ENCODE measurements at regions not wholly inside any gene's neighbourhood (a gene's known extent, or its start where the extent isn't known, plus 50 kb on each side); places are given as distances from the start of the nearest gene placed in this dataset.

DNA sequence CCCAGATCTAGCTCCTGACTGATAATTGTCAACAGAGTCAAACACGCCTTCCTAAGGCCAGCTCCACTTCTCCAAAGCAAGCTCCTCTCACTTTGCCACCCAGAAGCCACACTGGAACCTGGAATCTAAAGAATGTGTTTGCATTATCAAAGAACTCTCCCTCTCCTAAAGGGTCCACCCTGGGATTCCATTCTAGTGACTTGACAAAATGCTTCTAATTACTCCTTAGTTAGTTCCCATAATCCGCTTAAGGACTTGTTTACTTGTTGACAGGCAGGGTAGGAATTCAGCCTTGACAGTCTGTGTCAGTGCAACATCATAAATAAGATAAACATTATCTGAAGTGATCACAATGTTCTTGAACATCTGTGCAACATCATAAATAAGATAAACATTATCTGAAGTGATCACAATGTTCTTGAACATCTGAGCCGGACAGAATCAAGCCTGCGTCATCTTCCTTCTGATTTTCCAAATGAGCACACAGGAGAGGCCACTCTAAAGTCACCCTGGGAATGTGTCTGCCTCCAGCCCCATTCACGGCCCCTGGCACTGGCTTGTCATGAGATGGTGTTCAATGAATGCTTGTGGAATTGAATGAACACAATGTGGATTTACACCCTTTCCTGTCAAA is 512.1 kb downstream of the IRS2 start:
- no peaks in the 10 kb centered on the region for H3K27me3 ChIP-seq
- no peak overlapping the region for H3K4me3 ChIP-seq
- peak; percentile 22 for DNase-seq
- TF ChIP-seq, protein P1, sequence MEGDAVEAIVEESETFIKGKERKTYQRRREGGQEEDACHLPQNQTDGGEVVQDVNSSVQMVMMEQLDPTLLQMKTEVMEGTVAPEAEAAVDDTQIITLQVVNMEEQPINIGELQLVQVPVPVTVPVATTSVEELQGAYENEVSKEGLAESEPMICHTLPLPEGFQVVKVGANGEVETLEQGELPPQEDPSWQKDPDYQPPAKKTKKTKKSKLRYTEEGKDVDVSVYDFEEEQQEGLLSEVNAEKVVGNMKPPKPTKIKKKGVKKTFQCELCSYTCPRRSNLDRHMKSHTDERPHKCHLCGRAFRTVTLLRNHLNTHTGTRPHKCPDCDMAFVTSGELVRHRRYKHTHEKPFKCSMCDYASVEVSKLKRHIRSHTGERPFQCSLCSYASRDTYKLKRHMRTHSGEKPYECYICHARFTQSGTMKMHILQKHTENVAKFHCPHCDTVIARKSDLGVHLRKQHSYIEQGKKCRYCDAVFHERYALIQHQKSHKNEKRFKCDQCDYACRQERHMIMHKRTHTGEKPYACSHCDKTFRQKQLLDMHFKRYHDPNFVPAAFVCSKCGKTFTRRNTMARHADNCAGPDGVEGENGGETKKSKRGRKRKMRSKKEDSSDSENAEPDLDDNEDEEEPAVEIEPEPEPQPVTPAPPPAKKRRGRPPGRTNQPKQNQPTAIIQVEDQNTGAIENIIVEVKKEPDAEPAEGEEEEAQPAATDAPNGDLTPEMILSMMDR (IDR thresholded peaks at IDR 0.05): no peak
- TF ChIP-seq POLR2A (IDR thresholded peaks at IDR 0.05): no peak
- intact Hi-C loops (cut with DNase I; ENCODE audit: low total_unique reads): no loop called here
- no peaks in the 10 kb centered on the region for H3K36me3 ChIP-seq (ENCODE audit: low read depth, missing control alignments)
- peaks cover 5% of the 10 kb centered on the region for H3K4me1 ChIP-seq
- H3K9me3 ChIP-seq: no peaks in the 10 kb centered on the region
- 43 to 53% methylated on average over 5 of the region's 5 CpGs for WGBS, 2 donors
- H3K27ac ChIP-seq: no peak overlapping the region

DNA sequence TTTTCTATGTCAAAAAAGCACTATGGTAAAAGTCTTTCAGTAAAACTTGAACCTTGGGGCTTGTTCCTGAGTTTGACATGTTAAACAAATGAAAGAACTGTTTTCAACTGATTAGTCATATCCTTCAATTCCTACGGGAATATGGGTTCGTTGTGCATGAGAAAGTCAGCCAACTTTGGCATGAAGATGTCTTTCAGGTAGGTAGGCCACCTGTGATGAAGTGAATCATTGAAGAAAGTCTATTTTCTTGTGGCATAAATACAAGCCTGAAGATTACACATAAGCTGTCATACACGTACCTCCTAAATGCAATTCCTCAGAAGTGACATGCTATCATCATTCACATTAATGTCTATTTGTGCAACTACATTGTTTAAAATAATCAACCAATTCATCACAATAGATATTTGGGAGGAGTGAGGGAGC is 513.0 kb downstream of the IRS2 start:
- WGBS, 2 donors: 69 to 89% methylated on average over 3 of the region's 3 CpGs
- Histone ChIP-seq H3K36me3 (ENCODE audit: low read depth, missing control alignments) (no peaks in the 10 kb centered on the region), H3K27me3 (no peaks in the 10 kb centered on the region), H3K27ac (no peak overlapping the region), H3K4me1 (peaks cover 5% of the 10 kb centered on the region), H3K9me3 (no peaks in the 10 kb centered on the region), H3K4me3 (no peak overlapping the region)
- no peak for DNase-seq
- intact Hi-C loops (cut with DNase I; ENCODE audit: low total_unique reads): no loop called here
- TF ChIP-seq, protein P1 (IDR thresholded peaks at IDR 0.05): no peak
- no peak for TF ChIP-seq POLR2A (IDR thresholded peaks at IDR 0.05)

DNA sequence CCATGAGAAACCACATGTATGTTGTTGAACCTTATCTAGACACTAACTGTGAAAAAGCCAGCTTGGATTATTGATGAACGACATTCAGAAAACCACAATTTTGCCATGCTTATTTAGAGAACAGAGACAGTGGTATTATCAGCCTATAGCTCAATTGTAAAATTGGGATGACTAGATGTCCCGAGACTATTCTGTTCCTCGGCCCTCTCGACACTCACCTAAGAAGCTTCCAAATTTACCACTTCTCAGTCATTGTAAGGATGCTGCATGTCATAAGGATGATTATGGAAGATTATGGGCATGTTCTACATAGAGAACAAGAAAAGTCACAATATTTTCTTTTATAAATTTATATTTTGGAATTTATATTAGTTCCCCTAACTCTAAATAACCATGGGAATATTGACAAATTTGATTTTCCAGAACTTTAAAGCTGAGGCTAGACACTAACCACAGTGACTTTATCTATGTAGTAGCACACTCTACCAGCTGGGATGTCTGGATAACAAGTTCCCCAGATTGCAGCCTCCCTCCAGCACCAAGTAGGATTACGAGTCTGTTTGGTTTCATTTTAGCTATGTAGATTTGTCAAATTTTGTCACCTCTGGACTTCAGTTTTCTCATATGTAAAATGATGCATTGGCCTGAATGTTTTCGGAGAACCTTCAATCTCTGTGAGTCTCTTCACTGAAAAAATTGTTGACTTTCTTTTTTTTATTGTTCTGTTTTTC is 513.6 kb downstream of the IRS2 start:
- Histone ChIP-seq H3K36me3 (ENCODE audit: low read depth, missing control alignments) (no peaks in the 10 kb centered on the region), H3K9me3 (no peaks in the 10 kb centered on the region), H3K4me3 (no peak overlapping the region), H3K4me1 (peaks cover 5% of the 10 kb centered on the region), H3K27ac (no peak overlapping the region), H3K27me3 (no peaks in the 10 kb centered on the region)
- DNase-seq: no peak
- intact Hi-C loops (cut with DNase I; ENCODE audit: low total_unique reads): no loop called here
- no peak for TF ChIP-seq POLR2A (IDR thresholded peaks at IDR 0.05)
- TF ChIP-seq, protein P1 (IDR thresholded peaks at IDR 0.05): no peak
- WGBS, 2 donors: 65 to 73% methylated on average over 6 of the region's 6 CpGs

DNA sequence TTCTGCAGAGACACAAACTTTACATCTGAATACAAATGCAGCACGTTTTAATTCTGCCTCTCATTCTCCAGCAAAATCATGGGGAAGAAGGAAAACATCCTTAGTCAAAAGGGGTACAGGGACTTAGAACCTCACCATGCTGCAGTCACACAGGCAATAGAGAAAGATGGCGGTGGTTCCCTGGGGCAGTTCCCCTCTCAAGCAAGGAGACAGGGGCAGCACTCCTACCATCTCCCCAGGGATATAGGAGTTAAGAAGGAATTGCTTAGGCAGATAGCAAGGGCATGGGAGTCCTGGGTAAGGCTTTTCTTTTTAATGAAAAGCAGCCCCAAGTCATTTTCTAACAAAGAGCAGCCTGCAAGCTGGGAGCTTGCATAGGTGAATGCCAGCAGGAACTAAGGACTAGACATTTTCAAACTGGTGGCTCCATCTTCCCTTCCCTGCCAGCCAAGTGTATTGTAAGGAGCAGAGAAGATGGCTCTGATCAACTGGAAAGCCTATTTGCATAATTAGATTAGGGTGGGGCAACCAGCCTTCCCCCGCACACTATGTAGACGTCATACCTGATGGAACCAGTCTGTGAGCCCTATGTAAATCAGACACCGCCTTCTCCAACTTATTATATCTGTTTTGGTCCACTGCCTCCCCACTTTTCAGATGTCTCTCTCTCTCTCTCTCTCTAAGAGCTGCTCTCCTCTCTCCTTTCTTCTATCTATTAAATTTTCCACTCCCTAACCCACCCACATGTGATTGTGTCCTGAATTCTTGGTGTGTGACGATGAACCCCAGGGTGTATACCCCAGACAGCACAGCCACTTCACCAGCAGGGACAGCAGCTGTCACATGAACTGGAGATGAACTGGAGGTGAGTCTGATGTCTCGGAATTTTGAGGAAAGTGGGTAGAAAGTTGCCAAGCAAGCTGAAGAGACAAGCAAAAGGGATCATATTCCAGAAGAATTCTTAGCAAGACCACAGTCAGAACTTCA is 514.5 kb downstream of the IRS2 start:
- H3K4me3 ChIP-seq: no peak overlapping the region
- DNase-seq: no peak
- 88 to 91% methylated on average over 7 of the region's 7 CpGs for WGBS, 2 donors
- H3K36me3 ChIP-seq (ENCODE audit: low read depth, missing control alignments): no peaks in the 10 kb centered on the region
- no peaks in the 10 kb centered on the region for H3K9me3 ChIP-seq
- intact Hi-C loops (cut with DNase I; ENCODE audit: low total_unique reads): no loop called here
- H3K4me1 ChIP-seq: peaks cover 5% of the 10 kb centered on the region
- TF ChIP-seq, protein P1 (IDR thresholded peaks at IDR 0.05): no peak
- no peak for TF ChIP-seq POLR2A (IDR thresholded peaks at IDR 0.05)
- no peaks in the 10 kb centered on the region for H3K27me3 ChIP-seq
- no peak overlapping the region for H3K27ac ChIP-seq
